ENCODE measurements at regions not wholly inside any gene's neighbourhood (a gene's known extent, or its start where the extent isn't known, plus 50 kb on each side); places are given as distances from the start of the nearest gene placed in this dataset.

- no peak for TF ChIP-seq POLR2AphosphoS5 (IDR thresholded peaks at IDR 0.05)
- TF ChIP-seq, protein P1, sequence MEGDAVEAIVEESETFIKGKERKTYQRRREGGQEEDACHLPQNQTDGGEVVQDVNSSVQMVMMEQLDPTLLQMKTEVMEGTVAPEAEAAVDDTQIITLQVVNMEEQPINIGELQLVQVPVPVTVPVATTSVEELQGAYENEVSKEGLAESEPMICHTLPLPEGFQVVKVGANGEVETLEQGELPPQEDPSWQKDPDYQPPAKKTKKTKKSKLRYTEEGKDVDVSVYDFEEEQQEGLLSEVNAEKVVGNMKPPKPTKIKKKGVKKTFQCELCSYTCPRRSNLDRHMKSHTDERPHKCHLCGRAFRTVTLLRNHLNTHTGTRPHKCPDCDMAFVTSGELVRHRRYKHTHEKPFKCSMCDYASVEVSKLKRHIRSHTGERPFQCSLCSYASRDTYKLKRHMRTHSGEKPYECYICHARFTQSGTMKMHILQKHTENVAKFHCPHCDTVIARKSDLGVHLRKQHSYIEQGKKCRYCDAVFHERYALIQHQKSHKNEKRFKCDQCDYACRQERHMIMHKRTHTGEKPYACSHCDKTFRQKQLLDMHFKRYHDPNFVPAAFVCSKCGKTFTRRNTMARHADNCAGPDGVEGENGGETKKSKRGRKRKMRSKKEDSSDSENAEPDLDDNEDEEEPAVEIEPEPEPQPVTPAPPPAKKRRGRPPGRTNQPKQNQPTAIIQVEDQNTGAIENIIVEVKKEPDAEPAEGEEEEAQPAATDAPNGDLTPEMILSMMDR (IDR thresholded peaks at IDR 0.05) = no peak
These were observed 1210.3 kb upstream of the ZEB2 start for GRCh38 chr2:145729993-145730770.
